MM.1S (cell line): ENCODE measurements at regions not wholly inside any gene's neighbourhood (a gene's known extent, or its start where the extent isn't known, plus 50 kb on each side); places are given as distances from the start of the nearest gene placed in this dataset.

Source experiments
- CTCF ChIP-seq: fragments of 300-600 bp; sonication (generic); IDR thresholded peaks from 2 replicates; pipeline ENCODE4 v1.5.1; 2016; ENCODE audit warnings: antibody characterized with exemption, low read length, mixed read lengths
- EZH2 ChIP-seq: fragments of 300-600 bp; sonication (generic); optimal IDR thresholded peaks from 2 replicates; pipeline ENCODE3; 2017; ENCODE audit warnings: low read depth, mild to moderate bottlenecking, antibody characterized with exemption, low read length, mixed read lengths
- EZH2phosphoT487 ChIP-seq: fragments of 300-600 bp; sonication (generic); IDR thresholded peaks from 2 replicates; pipeline ENCODE4 v1.6.1; 2018; ENCODE audit warnings: antibody characterized with exemption, low read length

GRCh38 chr1:199449681-199450080 is 577.8 kb upstream of the NR5A2 start:
- TF ChIP-seq CTCF (no peak), EZH2 (no peak), EZH2phosphoT487 (no peak)
